Ascending aorta (tissue), 2 donors: ENCODE measurements at regions not wholly inside any gene's neighbourhood (a gene's known extent, or its start where the extent isn't known, plus 50 kb on each side); places are given as distances from the start of the nearest gene placed in this dataset.
"Not testable (repeated sequence)": the region's sequence is repeated elsewhere in the genome, so short reads cannot be mapped to it uniquely, and the experiment has no call there.

Source experiments
- DNase-seq, 2 donors: peaks; one replicate each; pipeline ENCODE4 v3.0.0-alpha.2; 2019; ENCODE audit warnings: low spot score in 2 of 2
- H3K27ac ChIP-seq, 2 donors: fragments of 200-600 bp; sonication (generic); one replicate each; pipeline ENCODE4 v1.5.1; 2016 to 2017; ENCODE audit warnings: mild to moderate bottlenecking in 1 of 2
- H3K27me3 ChIP-seq: fragments of 200-600 bp; sonication (generic); one replicate; pipeline ENCODE4 v1.5.1; 2017
- H3K36me3 ChIP-seq, 2 donors: fragments of 200-600 bp; sonication (generic); one replicate each; pipeline ENCODE4 v1.5.1; 2016
- H3K4me1 ChIP-seq, 2 donors: fragments of 200-600 bp; sonication (generic); one replicate each; pipeline ENCODE4 v1.5.1; 2016 to 2017; ENCODE audit warnings: mild to moderate bottlenecking in 1 of 2
- H3K4me3 ChIP-seq, 2 donors: fragments of 200-600 bp; sonication (generic); one replicate each; pipeline ENCODE4 v1.5.1; 2016 to 2017; ENCODE audit warnings: mild to moderate bottlenecking in 1 of 2
- H3K9me3 ChIP-seq, 2 donors: fragments of 200-600 bp; sonication (generic); one replicate each; pipeline ENCODE4 v1.5.1; 2016
- intact Hi-C: fragments of 100-400 bp; cut with DNase I; formaldehyde crosslinking; loops from one replicate; pipeline ENCODE4 v1.15.1; 2023
- TF ChIP-seq, protein P1 (sequence below), 3 experiments: fragments of 200-600 bp in 2 of 3; fragments of 450-650 bp in 1 of 3; sonication (generic) in 2 of 3; IDR thresholded peaks; one replicate each; pipeline ENCODE4 v1.5.1; 2016 to 2019; ENCODE audit warnings: antibody characterized with exemption in 3 of 3, mild to moderate bottlenecking in 1 of 3, moderate library complexity in 1 of 3

DNA sequence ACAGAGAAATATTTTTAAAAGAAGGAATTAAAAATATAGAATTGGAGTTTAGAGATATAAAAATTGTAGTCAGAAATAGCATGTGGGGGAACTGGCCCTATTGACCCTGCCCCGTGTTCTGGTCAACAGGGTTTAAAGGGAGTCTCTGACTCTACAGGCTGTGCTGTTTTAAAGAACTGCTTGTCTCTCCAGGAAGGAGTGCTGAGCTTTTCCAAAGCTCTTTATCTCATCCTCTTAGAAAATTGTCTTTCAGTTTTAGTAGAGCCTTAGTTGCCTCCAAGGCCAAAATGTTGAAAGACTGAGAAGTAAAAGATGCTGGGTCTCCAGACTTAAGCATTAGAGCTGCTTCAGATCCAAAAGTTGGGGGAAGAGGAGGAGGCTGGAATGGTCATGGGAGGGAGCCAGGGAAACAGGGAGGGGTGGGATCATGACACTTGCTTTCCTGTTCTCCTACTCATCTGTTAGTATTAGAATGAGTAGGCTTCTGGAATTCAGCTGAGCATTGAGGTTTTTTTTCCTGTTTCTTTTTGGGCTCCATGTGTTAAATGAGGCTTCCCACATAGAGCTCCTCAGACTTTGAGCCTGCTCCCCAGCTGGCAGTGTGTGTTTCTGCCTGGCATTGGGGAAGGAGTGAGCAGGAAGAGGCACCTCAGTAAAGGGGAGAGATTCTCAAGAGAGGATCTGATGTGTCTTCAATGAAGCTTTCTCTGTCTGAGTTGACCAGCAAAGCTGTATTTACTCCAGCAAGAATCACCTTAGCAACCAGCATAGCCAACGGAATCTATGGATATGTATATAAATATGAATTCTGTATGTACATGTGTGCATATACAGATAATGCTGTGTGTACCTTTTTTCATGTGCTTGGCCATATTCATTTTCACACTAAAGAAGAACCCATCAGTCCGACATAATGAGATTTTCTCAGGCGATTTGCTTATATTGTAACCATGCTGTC lies 186.8 kb upstream of the FBXO11 start:
- H3K4me1 ChIP-seq: no peaks in the 10 kb centered on the region
- TF ChIP-seq, protein P1, sequence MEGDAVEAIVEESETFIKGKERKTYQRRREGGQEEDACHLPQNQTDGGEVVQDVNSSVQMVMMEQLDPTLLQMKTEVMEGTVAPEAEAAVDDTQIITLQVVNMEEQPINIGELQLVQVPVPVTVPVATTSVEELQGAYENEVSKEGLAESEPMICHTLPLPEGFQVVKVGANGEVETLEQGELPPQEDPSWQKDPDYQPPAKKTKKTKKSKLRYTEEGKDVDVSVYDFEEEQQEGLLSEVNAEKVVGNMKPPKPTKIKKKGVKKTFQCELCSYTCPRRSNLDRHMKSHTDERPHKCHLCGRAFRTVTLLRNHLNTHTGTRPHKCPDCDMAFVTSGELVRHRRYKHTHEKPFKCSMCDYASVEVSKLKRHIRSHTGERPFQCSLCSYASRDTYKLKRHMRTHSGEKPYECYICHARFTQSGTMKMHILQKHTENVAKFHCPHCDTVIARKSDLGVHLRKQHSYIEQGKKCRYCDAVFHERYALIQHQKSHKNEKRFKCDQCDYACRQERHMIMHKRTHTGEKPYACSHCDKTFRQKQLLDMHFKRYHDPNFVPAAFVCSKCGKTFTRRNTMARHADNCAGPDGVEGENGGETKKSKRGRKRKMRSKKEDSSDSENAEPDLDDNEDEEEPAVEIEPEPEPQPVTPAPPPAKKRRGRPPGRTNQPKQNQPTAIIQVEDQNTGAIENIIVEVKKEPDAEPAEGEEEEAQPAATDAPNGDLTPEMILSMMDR (IDR thresholded peaks at IDR 0.05): no peak
- no peak for DNase-seq
- intact Hi-C loops: no loop called here
- H3K36me3 ChIP-seq: no peaks in the 10 kb centered on the region
- no peak overlapping the region for H3K27ac ChIP-seq
- H3K4me3 ChIP-seq: no peak overlapping the region
- no peaks in the 10 kb centered on the region for H3K9me3 ChIP-seq
- H3K27me3 ChIP-seq: no peaks in the 10 kb centered on the region

DNA sequence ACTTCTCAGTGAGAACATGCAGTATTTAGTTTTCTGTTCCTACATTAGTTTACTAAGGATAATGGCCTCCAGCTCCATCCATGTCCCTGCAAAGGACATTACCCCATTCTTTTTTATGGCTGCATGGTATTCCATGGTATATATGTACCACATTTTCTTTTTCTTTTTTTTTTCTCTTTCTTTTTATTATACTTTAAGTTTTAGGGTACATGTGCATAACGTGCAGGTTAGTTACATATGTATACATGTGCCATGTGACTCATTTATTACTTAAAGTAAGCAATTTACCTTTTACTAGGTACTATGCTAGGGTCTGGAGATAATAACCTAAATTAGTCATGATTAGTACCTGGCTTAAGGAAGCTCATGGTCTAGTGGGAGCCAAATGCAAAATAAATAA lies 190.5 kb upstream of the FBXO11 start:
- H3K4me3 ChIP-seq, H3K27ac ChIP-seq, H3K36me3 ChIP-seq, H3K27me3 ChIP-seq, H3K9me3 ChIP-seq, H3K4me1 ChIP-seq, DNase-seq, intact Hi-C loops: not testable (repeated sequence)

- no peaks in the 10 kb centered on the region for H3K4me1 ChIP-seq
- no peak for DNase-seq
- no peak overlapping the region for H3K4me3 ChIP-seq
- H3K27ac ChIP-seq: no peak overlapping the region
- no peaks in the 10 kb centered on the region for H3K9me3 ChIP-seq
- H3K27me3 ChIP-seq: no peaks in the 10 kb centered on the region
- no peaks in the 10 kb centered on the region for H3K36me3 ChIP-seq
- intact Hi-C loops: no loop called here
- TF ChIP-seq, protein P1 (IDR thresholded peaks at IDR 0.05): no peak
Observed at GRCh38 chr2:48098539-48098938, 192.2 kb upstream of the FBXO11 start.

GRCh38 chr2:48104418-48104817 lies 198.1 kb upstream of the FBXO11 start:
- Histone ChIP-seq H3K4me3 (no peak overlapping the region), H3K27ac (no peak overlapping the region), H3K9me3 (no peaks in the 10 kb centered on the region), H3K36me3 (no peaks in the 10 kb centered on the region), H3K27me3 (no peaks in the 10 kb centered on the region), H3K4me1 (peaks cover 0 to 5% of the 10 kb centered on the region in 2 donors)
- no peak for DNase-seq
- TF ChIP-seq, protein P1 (IDR thresholded peaks at IDR 0.05): no peak
- intact Hi-C loops: no loop called here

DNA sequence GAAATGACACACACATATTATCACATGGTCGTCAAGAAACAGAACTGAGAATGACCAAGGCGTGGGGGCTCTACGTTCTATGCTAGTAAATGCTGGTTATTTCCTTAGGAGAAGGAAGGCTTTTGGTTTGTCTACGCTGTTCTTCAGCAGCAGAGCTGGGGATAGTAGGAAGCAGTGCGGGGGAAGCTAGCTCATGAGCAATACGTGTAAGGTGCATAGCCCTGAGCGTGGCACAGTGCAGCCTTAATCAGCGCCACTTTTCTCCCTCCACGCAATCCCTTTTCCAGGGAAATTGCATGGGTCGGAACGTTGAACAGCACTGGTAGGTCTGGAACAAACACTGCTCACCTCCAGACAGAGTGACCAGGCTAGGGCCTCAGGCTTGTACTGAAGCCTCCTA lies 199.6 kb upstream of the FBXO11 start:
- intact Hi-C loops: loop anchor here (1.0 to 5.0 kb wide), 4 partner anchors 248 to 669 kb away; partner anchors contain the start of gene MSH6
- no peaks in the 10 kb centered on the region for H3K27me3 ChIP-seq

More for the DNA sequence above, 199.6 kb upstream of the FBXO11 start:
- H3K27ac ChIP-seq: peak overlapping the region in 1 of 2 donors; percentile 57
- H3K4me3 ChIP-seq: peak overlapping the region in 1 of 2 donors; percentile 7
- no peak for DNase-seq
- no peaks in the 10 kb centered on the region for H3K9me3 ChIP-seq
- TF ChIP-seq, protein P1 (IDR thresholded peaks at IDR 0.05): no peak
- H3K4me1 ChIP-seq: peaks cover 0 to 5% of the 10 kb centered on the region in 2 donors
- no peaks in the 10 kb centered on the region for H3K36me3 ChIP-seq
